A673 (cell line): ENCODE measurements at regions not wholly inside any gene's neighbourhood (a gene's known extent, or its start where the extent isn't known, plus 50 kb on each side); places are given as distances from the start of the nearest gene placed in this dataset.

Source experiments
- CTCF ChIP-seq: fragments of 300-800, 200-600 bp; sonication (generic); conservative IDR thresholded peaks from 2 replicates; pipeline ENCODE4 v1.5.1; 2017; ENCODE audit warnings: low read depth, mild to moderate bottlenecking, antibody characterized with exemption, low read length, moderate library complexity, mixed read lengths
- EZH2 ChIP-seq: fragments of 200-600 bp; sonication (generic); IDR thresholded peaks from 2 replicates; pipeline ENCODE4 v1.6.1; 2017; ENCODE audit warnings: borderline replicate concordance, low read depth, mild to moderate bottlenecking, mixed read lengths, antibody characterized with exemption, low read length; ENCODE audit not compliant: poor library complexity, severe bottlenecking

- TF ChIP-seq CTCF: no peak
- no peak for TF ChIP-seq EZH2
Measured at GRCh38 chr4:27835851-27836250, 975.2 kb downstream of the STIM2 start.
